ENCODE measurements at regions not wholly inside any gene's neighbourhood (a gene's known extent, or its start where the extent isn't known, plus 50 kb on each side); places are given as distances from the start of the nearest gene placed in this dataset.

DNA sequence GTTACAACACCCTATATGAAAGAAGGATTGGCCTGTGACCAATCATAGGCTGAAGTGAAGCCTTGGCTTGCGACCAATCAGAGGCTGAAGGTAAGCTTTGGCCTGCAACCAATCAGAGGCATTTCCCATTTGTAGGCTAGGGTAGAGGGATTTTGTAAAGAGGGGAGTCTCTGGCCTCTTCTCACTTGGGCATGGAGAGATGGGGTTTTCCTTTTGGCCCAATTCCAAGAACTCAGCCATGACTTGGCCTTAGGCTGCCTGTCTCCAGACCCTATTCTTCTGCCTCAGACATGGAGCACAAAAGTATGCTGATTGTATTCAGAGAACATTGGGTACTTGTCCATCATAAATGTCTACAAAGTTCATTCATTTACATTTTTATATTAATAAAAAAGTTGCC is 308.3 kb downstream of the UTRN start:
- no peak overlapping the region for H3K4me3 ChIP-seq
- DNase-seq (ENCODE audit: low spot score) (no peak), ATAC-seq (ENCODE audit: insufficient number of reproducible peaks, low FRiP score, low read depth) (no peak)
- no peaks in the 10 kb centered on the region for H3K27me3 ChIP-seq (replicated peaks; ENCODE audit: insufficient read depth)
- H3K36me3 ChIP-seq: no peaks in the 10 kb centered on the region
- no peaks in the 10 kb centered on the region for H3K9me3 ChIP-seq
- peaks cover 0 to 6% of the 10 kb centered on the region in 2 donors for H3K4me1 ChIP-seq (ENCODE audit: control insufficient read depth in 1 of 2, low read depth in 2 of 2)
- TF ChIP-seq, protein P1, sequence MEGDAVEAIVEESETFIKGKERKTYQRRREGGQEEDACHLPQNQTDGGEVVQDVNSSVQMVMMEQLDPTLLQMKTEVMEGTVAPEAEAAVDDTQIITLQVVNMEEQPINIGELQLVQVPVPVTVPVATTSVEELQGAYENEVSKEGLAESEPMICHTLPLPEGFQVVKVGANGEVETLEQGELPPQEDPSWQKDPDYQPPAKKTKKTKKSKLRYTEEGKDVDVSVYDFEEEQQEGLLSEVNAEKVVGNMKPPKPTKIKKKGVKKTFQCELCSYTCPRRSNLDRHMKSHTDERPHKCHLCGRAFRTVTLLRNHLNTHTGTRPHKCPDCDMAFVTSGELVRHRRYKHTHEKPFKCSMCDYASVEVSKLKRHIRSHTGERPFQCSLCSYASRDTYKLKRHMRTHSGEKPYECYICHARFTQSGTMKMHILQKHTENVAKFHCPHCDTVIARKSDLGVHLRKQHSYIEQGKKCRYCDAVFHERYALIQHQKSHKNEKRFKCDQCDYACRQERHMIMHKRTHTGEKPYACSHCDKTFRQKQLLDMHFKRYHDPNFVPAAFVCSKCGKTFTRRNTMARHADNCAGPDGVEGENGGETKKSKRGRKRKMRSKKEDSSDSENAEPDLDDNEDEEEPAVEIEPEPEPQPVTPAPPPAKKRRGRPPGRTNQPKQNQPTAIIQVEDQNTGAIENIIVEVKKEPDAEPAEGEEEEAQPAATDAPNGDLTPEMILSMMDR (IDR thresholded peaks at IDR 0.05): no peak
- H3K27ac ChIP-seq: no peak overlapping the region

DNA sequence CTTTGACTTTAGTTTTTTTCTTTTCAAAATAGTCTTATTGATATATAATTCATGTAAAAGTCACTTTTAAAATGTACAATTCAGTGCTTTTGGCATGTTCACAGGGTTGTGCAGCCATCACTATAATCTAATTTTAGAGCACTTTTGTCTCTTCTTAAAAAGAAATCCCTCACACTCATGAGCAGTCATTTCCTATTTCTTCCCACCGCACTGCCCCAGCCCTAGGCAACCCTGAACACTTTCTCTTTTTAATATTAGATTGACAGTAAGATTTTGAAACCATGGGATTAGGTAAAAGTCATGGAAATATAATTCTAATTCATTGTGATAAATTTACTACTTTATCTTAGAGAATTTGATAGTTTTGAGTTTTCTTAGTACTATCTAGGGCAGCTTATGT is 309.4 kb downstream of the UTRN start:
- ATAC-seq (ENCODE audit: insufficient number of reproducible peaks, low FRiP score, low read depth): no peak
- Histone ChIP-seq H3K27me3 (replicated peaks; ENCODE audit: insufficient read depth) (no peaks in the 10 kb centered on the region), H3K9me3 (no peaks in the 10 kb centered on the region), H3K4me1 (ENCODE audit: control insufficient read depth in 1 of 2, low read depth in 2 of 2) (peaks cover 0 to 6% of the 10 kb centered on the region in 2 donors), H3K4me3 (no peak overlapping the region), H3K36me3 (no peaks in the 10 kb centered on the region), H3K27ac (no peak overlapping the region)
- DNase-seq (ENCODE audit: low spot score): no peak
- TF ChIP-seq, protein P1 (IDR thresholded peaks at IDR 0.05): no peak

DNA sequence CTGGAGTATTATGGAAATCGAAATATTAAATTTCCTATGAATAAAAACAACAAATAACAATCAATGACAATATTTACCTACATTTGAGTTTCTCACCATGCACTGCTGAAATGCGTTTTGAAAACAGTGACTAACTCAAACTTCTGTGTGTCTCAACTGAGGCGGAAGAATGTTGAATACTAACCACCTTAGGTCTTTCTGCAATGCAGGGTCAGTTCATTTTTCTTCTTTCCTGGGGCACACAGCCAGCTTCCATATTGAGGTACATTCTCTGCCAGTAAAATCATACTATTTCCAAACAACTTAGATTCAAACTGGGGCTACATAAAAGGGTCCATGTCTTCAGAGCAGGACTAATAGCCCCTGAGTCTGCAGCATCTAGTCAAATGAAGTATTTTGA is 310.1 kb downstream of the UTRN start:
- Histone ChIP-seq H3K4me1 (ENCODE audit: control insufficient read depth in 1 of 2, low read depth in 2 of 2) (peaks cover 0 to 6% of the 10 kb centered on the region in 2 donors), H3K4me3 (no peak overlapping the region), H3K27me3 (replicated peaks; ENCODE audit: insufficient read depth) (no peaks in the 10 kb centered on the region), H3K9me3 (no peaks in the 10 kb centered on the region), H3K27ac (no peak overlapping the region), H3K36me3 (no peaks in the 10 kb centered on the region)
- no peak for DNase-seq (ENCODE audit: low spot score)
- ATAC-seq (ENCODE audit: insufficient number of reproducible peaks, low FRiP score, low read depth): no peak
- TF ChIP-seq, protein P1 (IDR thresholded peaks at IDR 0.05): no peak

DNA sequence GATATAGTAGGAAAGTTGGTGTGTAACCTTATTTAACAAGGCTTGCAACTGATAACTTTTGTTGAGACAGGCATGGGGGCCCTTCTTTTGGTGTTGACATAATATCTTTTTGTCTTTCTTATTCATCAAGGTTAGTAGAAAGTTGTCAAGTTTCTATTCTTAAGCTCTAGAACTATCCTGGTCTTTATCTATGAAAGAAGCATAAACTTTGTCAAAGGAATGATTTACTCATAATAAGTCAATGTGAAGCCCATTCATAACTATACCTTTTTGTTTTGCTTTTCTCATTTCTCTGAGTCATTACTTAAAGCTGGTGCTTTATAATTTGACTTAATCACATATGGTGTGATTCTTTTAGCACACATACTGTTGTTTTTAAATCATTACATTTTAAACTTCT is 312.4 kb downstream of the UTRN start:
- Histone ChIP-seq H3K27ac (no peak overlapping the region), H3K4me1 (ENCODE audit: control insufficient read depth in 1 of 2, low read depth in 2 of 2) (peaks cover 0 to 6% of the 10 kb centered on the region in 2 donors), H3K4me3 (no peak overlapping the region), H3K9me3 (no peaks in the 10 kb centered on the region), H3K27me3 (replicated peaks; ENCODE audit: insufficient read depth) (no peaks in the 10 kb centered on the region), H3K36me3 (no peaks in the 10 kb centered on the region)
- TF ChIP-seq, protein P1 (IDR thresholded peaks at IDR 0.05): no peak
- DNase-seq (ENCODE audit: low spot score): no peak
- ATAC-seq (ENCODE audit: insufficient number of reproducible peaks, low FRiP score, low read depth): no peak

GRCh38 chr6:144599615-144600014 is 314.5 kb downstream of the UTRN start:
- ATAC-seq (ENCODE audit: insufficient number of reproducible peaks, low FRiP score, low read depth) (no peak), DNase-seq (ENCODE audit: low spot score) (no peak)
- H3K27me3 ChIP-seq (replicated peaks; ENCODE audit: insufficient read depth): no peaks in the 10 kb centered on the region
- no peak overlapping the region for H3K27ac ChIP-seq
- H3K36me3 ChIP-seq: no peaks in the 10 kb centered on the region
- H3K9me3 ChIP-seq: no peaks in the 10 kb centered on the region
- TF ChIP-seq, protein P1 (IDR thresholded peaks at IDR 0.05): no peak
- H3K4me3 ChIP-seq: no peak overlapping the region
- H3K4me1 ChIP-seq (ENCODE audit: control insufficient read depth in 1 of 2, low read depth in 2 of 2): no peaks in the 10 kb centered on the region
